Fibroblast of lung (primary cell): ENCODE measurements at regions not wholly inside any gene's neighbourhood (a gene's known extent, or its start where the extent isn't known, plus 50 kb on each side); places are given as distances from the start of the nearest gene placed in this dataset.
A peak's percentile ranks its signal among the peaks of the same experiment; 100 is the strongest.

Source experiments
- DNase-seq, 2 donors: peaks; one replicate each; pipeline versions ENCODE4 v3.0.0 to v3.0.0-alpha.2; 2010; ENCODE audit warnings: low read depth in 2 of 2
- H2AFZ ChIP-seq: 2 replicates; pipeline ENCODE4 v1.5.1; 2012; ENCODE audit warnings: low read length, control low read depth, inconsistent platforms
- H3K27ac ChIP-seq: 2 replicates; pipeline ENCODE4 v1.5.1; 2011; ENCODE audit warnings: low read length, control low read depth; ENCODE audit not compliant: insufficient read depth
- H3K27me3 ChIP-seq: 2 replicates; pipeline ENCODE4 v1.5.1; 2011; ENCODE audit warnings: mild to moderate bottlenecking, low read length; ENCODE audit not compliant: control insufficient read depth, insufficient read depth
- H3K36me3 ChIP-seq: 2 replicates; pipeline ENCODE4 v1.5.1; 2011; ENCODE audit warnings: low read length; ENCODE audit not compliant: control insufficient read depth, insufficient read depth
- H3K4me1 ChIP-seq: 2 replicates; pipeline ENCODE4 v1.5.1; 2011; ENCODE audit warnings: low read length; ENCODE audit not compliant: control insufficient read depth, insufficient read depth; ENCODE audit errors: extremely low read depth
- H3K4me2 ChIP-seq: 2 replicates; pipeline ENCODE4 v1.5.1; 2011; ENCODE audit warnings: low read length, control low read depth; ENCODE audit not compliant: insufficient read depth; ENCODE audit errors: extremely low read depth
- H3K4me3 ChIP-seq, 4 experiments: fragments of 200-600 bp in 1 of 4; sonication (generic) in 1 of 4; replicated peaks in 1 of 4; 2 replicates each; pipeline ENCODE4 v1.5.1; 2011 to 2016; ENCODE audit warnings: low read length in 4 of 4, low read depth in 3 of 4, mild to moderate bottlenecking in 3 of 4, control low read depth in 2 of 4, inconsistent platforms in 1 of 4, mixed read lengths in 1 of 4; ENCODE audit not compliant: insufficient read depth in 1 of 4; ENCODE audit errors: control extremely low read depth in 1 of 4
- H3K79me2 ChIP-seq: 2 replicates; pipeline ENCODE4 v1.5.1; 2012; ENCODE audit warnings: mild to moderate bottlenecking, low read length, inconsistent platforms; ENCODE audit not compliant: control insufficient read depth, insufficient read depth
- H3K9ac ChIP-seq: 2 replicates; pipeline ENCODE4 v1.5.1; 2011; ENCODE audit warnings: mild to moderate bottlenecking, low read length, control low read depth; ENCODE audit not compliant: insufficient read depth
- H3K9me3 ChIP-seq: 2 replicates; pipeline ENCODE4 v1.5.1; 2012; ENCODE audit warnings: low read depth, low read length; ENCODE audit not compliant: control insufficient read depth, insufficient read depth
- H4K20me1 ChIP-seq: 2 replicates; pipeline ENCODE4 v1.5.1; 2011; ENCODE audit warnings: low read length; ENCODE audit not compliant: control insufficient read depth, insufficient read depth; ENCODE audit errors: extremely low read depth
- CTCF ChIP-seq, 2 donors: IDR thresholded peaks in 1 of 2; conservative IDR thresholded peaks in 1 of 2; 1 replicate in 1 of 2; 2 replicates in 1 of 2; pipeline ENCODE4 v1.5.1; 2011 to 2012; ENCODE audit warnings: low read length in 2 of 2, control low read depth in 1 of 2, inconsistent platforms in 1 of 2, low read depth in 1 of 2, mild to moderate bottlenecking in 1 of 2
- EZH2 ChIP-seq: IDR thresholded peaks from 2 replicates; pipeline ENCODE4 v1.5.1; 2012; ENCODE audit warnings: low read length, control low read depth, mild to moderate bottlenecking; ENCODE audit errors: missing control alignments

- Histone ChIP-seq H3K27me3 (no peaks in the 10 kb centered on the region), H2AFZ (no peak overlapping the region), H3K27ac (no peak overlapping the region), H3K4me3 (no peak overlapping the region), H3K9me3 (no peaks in the 10 kb centered on the region), H4K20me1 (no peaks in the 10 kb centered on the region), H3K9ac (no peak overlapping the region), H3K4me1 (no peaks in the 10 kb centered on the region), H3K4me2 (no peak overlapping the region), H3K79me2 (no peaks in the 10 kb centered on the region), H3K36me3 (no peaks in the 10 kb centered on the region)
- DNase-seq = peak in 1 of 2 donors; percentile 39
- no peak for TF ChIP-seq EZH2
- TF ChIP-seq CTCF (conservative IDR thresholded peaks at IDR 0.05 in 1 of 2, IDR thresholded peaks at IDR 0.05 in 1 of 2; ENCODE audit: low read depth in 1 of 2, low read length in 2 of 2) = no peak
Observed at GRCh38 chr7:106563466-106564150, 97.3 kb downstream of the CCDC71L start.

DNA sequence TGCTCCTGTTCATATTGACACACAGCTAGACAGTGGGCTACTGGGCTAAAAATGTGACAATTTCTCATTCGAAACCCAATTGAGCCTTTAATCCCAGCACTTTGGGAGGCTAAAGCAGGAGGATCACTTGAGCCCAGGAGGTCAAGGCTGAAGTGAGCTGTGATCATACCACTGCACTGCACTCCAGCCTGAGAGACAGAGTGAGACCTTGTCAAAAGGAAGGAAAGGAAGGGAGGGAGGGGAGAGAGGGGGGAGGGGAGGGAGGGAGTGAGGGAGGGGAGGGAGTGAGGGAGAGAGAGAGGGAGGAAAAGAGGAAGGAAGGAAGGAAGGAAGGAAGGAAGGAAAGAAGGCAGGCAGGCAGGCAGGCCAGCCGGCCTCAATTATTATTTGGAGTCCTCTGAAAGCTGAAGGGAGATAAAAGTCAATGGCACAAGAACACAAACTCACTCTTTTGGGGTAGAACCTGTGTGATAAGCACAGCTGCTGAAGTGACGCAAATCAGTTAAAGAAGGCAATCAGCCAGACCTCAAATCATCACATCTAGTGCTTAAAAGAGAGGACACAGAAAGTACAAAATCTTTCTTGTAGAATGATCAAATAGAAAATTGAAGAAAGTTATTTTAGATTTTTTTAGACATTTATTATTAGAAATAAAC, 98.1 kb downstream of the CCDC71L start:
- peak in 1 of 2 donors; percentile 6 for DNase-seq
- Histone ChIP-seq H3K79me2 (no peaks in the 10 kb centered on the region), H3K36me3 (no peaks in the 10 kb centered on the region), H3K9me3 (no peaks in the 10 kb centered on the region), H3K27ac (no peak overlapping the region), H4K20me1 (no peaks in the 10 kb centered on the region), H2AFZ (no peak overlapping the region), H3K9ac (no peak overlapping the region), H3K27me3 (no peaks in the 10 kb centered on the region), H3K4me3 (no peak overlapping the region), H3K4me1 (no peaks in the 10 kb centered on the region), H3K4me2 (no peak overlapping the region)
- TF ChIP-seq EZH2 (no peak), CTCF (conservative IDR thresholded peaks at IDR 0.05 in 1 of 2, IDR thresholded peaks at IDR 0.05 in 1 of 2; ENCODE audit: low read depth in 1 of 2, low read length in 2 of 2) (no peak)

DNA sequence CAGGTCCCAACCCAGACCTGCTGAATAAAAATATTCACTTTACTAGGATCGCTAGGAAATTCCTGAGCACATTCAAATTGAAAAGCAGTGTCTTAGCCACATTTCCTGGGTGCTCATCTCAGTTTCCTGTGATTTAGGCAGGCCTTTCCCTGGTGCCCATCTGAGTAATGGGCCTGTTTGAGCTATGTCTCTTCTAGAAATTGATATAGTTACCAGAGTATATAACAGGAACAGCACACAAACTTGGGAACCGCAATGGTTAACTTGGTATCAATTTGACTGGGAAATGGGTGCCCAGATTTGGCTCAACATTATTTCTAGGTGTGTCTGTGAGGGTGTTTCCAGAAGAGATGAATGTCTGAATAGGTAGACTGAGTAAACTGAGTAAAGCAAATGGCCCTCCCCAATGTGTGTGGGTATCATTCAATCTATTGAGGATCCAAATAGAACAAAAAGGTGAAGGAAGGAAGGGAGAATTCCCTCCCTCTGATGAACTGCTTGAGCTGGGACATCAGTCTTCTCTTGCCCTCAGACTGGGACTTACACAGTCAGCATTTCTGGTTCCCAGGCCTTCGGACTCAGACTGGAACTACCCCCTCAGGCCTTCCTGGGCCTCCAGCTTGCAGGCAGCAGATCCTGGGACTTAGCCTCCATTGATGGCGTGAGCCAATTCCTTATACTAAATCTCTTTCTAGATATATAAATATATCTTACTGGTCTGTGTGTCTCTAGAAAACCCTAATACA, 99.1 kb downstream of the CCDC71L start:
- H3K4me1 ChIP-seq = no peaks in the 10 kb centered on the region
- H3K9me3 ChIP-seq = no peaks in the 10 kb centered on the region
- no peaks in the 10 kb centered on the region for H3K36me3 ChIP-seq
- H2AFZ ChIP-seq = no peak overlapping the region
- H3K79me2 ChIP-seq = no peaks in the 10 kb centered on the region
- H4K20me1 ChIP-seq = no peaks in the 10 kb centered on the region
- no peak overlapping the region for H3K4me2 ChIP-seq
- no peak overlapping the region for H3K27ac ChIP-seq
- no peak for DNase-seq
- H3K27me3 ChIP-seq = no peaks in the 10 kb centered on the region
- H3K9ac ChIP-seq = no peak overlapping the region
- TF ChIP-seq EZH2 (no peak), CTCF (conservative IDR thresholded peaks at IDR 0.05 in 1 of 2, IDR thresholded peaks at IDR 0.05 in 1 of 2; ENCODE audit: low read depth in 1 of 2, low read length in 2 of 2) (no peak)
- no peak overlapping the region for H3K4me3 ChIP-seq
